Right kidney (tissue), 1 donor: ENCODE measurements at regions not wholly inside any gene's neighbourhood (a gene's known extent, or its start where the extent isn't known, plus 50 kb on each side); places are given as distances from the start of the nearest gene placed in this dataset.

Experiments used
- DNase-seq: peaks from one replicate; pipeline ENCODE4 v3.0.0-alpha.2; 2016

GRCh38 chr20:52727740-52728456, 244.3 kb upstream of the TSHZ2 start:
- DNase-seq: no peak

DNA sequence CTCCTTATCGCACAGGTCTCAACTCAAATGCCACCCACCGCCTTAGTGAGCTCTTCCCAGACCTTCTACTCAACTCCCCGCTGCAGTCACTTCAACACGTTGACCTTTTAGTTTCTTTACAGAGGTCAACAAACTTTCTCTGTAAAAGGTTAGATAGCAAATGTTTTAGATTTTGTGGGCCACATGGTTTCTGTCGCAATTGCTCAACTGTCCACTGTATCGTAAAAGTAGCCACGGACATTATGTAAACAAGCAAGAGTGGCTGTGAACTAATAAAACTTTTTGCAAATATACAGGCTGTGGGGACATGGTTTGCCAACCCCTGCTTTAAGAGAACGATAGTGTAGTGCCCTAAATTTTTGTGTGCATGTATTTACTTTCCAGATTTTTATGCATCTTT, 247.6 kb upstream of the TSHZ2 start:
- peak; percentile 4 for DNase-seq

DNA sequence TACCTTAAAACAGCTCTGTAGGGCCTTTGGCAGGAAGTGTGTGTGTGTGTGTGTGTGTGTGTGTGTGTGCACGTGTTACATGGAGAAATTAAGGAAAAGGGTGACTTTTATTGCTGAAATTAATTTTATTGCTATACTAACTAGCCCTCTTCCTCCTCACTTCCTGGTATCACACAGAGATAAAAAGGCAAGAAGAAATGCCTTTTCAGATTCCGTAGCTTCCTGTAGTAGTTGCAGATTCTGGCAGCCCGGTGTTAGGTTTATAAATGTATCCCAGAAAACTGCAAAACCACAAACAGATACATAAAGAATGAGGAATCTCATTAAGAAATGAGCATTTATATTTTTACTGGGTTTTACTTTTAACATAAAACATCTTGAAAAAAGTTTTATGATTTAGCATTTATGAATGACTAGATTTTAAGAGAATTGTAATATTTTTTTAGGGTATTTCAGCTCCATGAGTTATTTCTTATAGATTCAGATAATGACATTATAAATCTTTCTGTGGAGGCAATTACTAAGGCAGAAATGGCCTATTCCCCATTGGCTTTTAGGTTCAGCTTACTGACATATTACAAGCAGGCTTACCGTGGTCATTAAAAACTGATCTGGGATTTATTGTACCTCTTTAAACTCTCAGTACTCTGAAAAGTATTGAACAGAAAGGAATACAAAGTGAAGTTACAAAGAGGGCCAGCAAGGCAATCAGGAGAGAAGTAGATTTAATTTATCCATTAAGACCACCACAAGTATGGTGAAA, 249.1 kb upstream of the TSHZ2 start:
- peak; percentile 9 for DNase-seq

GRCh38 chr20:52708137-52708536, 264.0 kb upstream of the TSHZ2 start:
- DNase-seq: no peak

- no peak for DNase-seq
Measured at GRCh38 chr20:52704553-52704952, 267.6 kb upstream of the TSHZ2 start.

DNA sequence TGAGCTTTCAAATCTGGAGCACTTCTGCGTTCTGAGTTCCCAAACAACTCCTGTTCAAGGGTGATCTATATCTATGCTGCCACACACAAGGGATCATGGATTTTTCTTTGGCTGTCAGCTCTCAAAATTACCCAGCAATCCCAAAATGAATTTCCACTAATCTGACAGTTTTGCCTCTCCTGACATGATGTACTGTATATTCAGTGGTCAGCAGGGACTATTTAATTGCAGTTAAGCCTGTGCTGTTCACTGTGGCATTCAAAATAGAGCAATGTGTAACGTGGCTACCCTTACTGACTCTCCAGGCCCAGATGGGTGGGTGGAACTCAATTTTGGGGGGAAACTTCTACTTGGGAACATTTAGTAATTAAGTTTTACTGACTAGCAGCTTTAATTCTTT, 283.8 kb upstream of the TSHZ2 start:
- DNase-seq: no peak

- no peak for DNase-seq
Measured at GRCh38 chr20:52684905-52685304, 287.3 kb upstream of the TSHZ2 start.

- no peak for DNase-seq
Measured at GRCh38 chr20:52684176-52684575, 288.0 kb upstream of the TSHZ2 start.

GRCh38 chr20:52683761-52684160, 288.4 kb upstream of the TSHZ2 start:
- DNase-seq: no peak

DNA sequence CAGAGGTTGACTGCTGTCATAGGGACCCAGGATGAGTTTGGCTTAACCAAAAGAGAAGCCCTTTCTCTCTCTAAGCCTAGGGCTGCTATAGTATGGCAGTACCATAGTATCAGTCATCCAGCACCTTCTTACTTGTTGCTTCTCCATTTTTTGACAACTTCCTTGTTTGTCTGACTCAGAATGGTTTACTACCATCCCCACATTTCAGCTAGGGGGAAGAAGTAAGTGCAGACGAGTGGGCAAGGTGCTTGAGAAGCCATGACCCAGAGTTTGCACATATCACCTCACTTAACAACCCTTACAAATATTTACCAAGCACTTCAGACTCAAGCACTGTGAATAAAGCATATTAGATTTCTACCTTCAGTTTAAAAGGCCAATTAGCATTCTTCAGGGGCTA, 289.9 kb upstream of the TSHZ2 start:
- no peak for DNase-seq

GRCh38 chr20:52681288-52681687, 290.9 kb upstream of the TSHZ2 start:
- DNase-seq: no peak

- no peak for DNase-seq
Measured at GRCh38 chr20:52677216-52677615, 294.9 kb upstream of the TSHZ2 start.

GRCh38 chr20:52676283-52676995, 295.7 kb upstream of the TSHZ2 start:
- DNase-seq: no peak

- DNase-seq: no peak
Measured at GRCh38 chr20:52675375-52675774, 296.8 kb upstream of the TSHZ2 start.

DNA sequence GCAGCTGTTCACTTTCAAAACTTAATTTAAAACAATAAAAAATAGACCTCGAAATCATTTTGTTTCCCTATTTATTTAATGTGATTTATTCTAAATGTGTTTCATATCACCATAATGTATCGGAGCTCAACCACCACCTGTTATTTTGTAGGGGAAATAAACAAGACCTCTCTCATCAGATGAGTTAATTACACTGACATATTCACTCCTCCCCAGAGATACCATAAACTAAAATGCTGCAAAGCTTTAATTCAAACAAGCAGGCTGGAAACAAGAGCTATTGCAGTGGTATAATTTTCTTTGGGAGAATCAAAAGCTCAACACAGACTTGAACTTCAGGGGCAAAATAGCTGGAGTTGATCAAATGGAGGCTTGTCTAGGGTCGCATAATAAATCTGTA, 303.5 kb upstream of the TSHZ2 start:
- no peak for DNase-seq

DNA sequence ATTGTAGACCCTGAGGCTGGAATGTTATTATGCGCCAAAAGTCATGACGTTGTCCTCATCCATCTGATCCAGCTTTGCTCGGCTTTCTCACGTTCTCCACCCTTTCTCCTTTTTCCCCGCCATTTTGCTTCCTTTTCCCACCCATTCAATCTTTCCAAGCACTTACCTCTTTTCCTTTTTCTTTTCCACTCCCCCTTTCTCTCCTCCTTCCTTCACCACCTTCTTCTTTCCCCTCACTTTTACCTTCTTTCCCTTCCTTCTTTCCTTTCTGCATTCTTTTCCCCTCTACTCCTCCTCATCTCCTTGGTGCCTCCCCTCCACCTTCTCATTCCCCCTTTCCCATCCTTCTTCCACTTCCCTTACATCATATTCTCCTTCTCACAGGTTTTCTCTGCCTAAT, 304.8 kb upstream of the TSHZ2 start:
- no peak for DNase-seq

DNA sequence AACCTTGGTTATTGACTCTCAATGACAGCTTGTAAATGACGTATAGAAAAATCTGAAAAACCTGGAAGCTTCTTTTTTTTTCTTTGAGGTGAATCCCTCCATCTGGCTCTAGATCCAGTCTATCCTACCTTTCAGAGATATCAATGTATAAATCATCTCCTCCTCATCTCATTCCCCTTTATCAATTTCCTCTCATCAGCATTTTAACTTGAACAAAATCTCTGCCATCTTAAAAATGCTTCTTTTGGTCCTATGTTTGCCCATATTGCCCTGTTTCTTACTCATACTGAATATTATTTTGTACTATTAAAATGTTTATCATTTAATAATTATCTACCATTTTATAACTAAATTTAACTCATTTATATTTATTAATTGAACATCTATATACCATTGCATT, 306.7 kb upstream of the TSHZ2 start:
- no peak for DNase-seq

DNA sequence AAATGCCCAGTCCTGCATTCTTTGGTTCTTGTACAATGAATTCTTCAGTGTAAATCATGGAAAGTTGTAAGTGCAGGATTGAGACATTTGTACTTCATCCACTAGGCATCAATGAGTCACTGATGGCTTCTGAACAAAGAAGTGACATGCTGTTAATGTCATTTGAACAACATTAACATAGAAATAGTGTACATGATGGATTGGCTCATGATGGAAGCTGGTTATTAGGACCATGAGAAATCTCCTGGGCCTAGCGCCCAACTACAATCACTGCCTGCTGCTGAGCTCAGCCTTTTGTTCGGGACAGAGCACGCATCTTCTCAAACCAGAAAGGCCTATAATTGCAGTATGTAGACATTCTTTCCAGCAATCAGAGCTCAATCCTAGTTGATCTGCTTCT, 316.8 kb upstream of the TSHZ2 start:
- no peak for DNase-seq

DNA sequence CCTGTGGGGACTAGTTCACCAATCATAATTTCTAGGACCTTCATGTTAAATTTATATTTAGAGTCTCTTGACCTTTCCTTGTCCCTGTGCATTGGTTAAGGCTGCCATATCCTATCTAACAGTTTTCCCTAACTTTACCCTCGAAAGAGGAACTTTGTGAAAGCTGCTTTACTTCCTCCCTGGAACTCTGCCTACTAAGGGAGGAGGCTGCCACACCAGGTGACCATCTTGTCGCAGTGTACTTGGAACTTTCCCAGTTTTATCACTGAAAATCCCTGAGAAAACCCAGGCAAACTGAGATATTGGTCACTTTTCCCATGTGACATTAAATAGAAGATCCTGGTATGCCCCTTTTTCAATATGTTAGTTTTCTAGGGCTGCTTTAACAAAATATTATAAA, 317.6 kb upstream of the TSHZ2 start:
- no peak for DNase-seq

- DNase-seq: no peak
Measured at GRCh38 chr20:52652271-52652670, 319.9 kb upstream of the TSHZ2 start.

DNA sequence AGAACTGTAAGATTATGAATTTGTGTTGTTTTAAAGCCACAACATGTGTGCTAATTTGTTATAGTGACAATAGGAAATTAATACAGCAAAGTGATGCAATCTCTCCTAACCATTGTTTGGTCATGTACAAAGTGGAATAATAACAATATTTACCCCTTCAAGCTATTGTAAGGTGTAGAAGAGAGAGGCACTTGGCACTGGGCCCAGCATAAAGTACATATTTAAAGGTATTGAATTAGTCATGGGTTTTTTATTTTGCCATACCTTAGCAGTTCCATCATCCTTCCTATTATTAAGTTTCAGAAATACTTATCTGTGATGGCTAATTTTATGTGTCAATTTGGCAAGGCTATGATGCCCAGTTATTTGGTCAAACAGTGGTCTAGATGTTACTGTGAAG, 322.4 kb upstream of the TSHZ2 start:
- no peak for DNase-seq

- no peak for DNase-seq
Measured at GRCh38 chr20:52645822-52646221, 326.3 kb upstream of the TSHZ2 start.

GRCh38 chr20:52643034-52643433, 329.1 kb upstream of the TSHZ2 start:
- DNase-seq: no peak

DNA sequence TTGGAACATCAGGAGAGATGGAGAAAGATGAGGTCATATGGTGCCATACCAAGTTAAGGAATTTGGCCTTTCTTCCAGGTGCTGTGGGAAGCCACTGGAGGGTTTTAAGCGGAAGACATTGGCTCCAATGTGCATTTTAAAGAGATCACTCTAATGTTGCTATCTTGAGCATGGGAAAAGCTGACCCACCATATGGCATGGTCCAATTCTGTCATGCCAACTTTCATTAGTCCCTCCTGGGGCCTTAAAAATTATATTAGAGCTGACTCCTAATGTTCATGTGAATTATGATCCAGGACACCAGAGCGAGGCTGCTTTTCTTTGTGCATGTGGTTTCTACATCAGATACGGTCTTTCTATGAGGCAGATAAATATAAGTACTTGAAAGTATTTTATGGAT, 335.0 kb upstream of the TSHZ2 start:
- DNase-seq: no peak
